Right atrium auricular region (tissue), 2 donors: ENCODE measurements at regions not wholly inside any gene's neighbourhood (a gene's known extent, or its start where the extent isn't known, plus 50 kb on each side); places are given as distances from the start of the nearest gene placed in this dataset.
A peak's percentile ranks its signal among the peaks of the same experiment; 100 is the strongest.

Experiments
- DNase-seq: peaks from one replicate; pipeline ENCODE4 v3.0.0-alpha.2; 2019; ENCODE audit warnings: low spot score
- H3K27ac ChIP-seq, 2 donors: fragments of 200-600 bp; sonication (generic); 1 replicate in 1 of 2; 2 replicates in 1 of 2; pipeline ENCODE4 v1.5.1; 2016 to 2019
- H3K27me3 ChIP-seq, 2 donors: fragments of 200-600 bp; sonication (generic); one replicate each; pipeline versions ENCODE4 v1.5.1 to v1.6.0; 2017 to 2019
- H3K36me3 ChIP-seq: fragments of 200-600 bp; sonication (generic); one replicate; pipeline ENCODE4 v1.5.1; 2016
- H3K4me1 ChIP-seq, 2 donors: fragments of 200-600 bp; sonication (generic); one replicate each; pipeline versions ENCODE4 v1.5.1 to v1.6.0; 2017 to 2019
- H3K4me3 ChIP-seq, 2 donors: fragments of 200-600 bp; sonication (generic); 1 replicate in 1 of 2; 2 replicates in 1 of 2; pipeline ENCODE4 v1.5.1; 2017 to 2019; ENCODE audit warnings: mild to moderate bottlenecking in 1 of 2, moderate library complexity in 1 of 2
- H3K9me3 ChIP-seq, 2 donors: fragments of 200-600 bp; sonication (generic); one replicate each; pipeline ENCODE4 v1.5.1; 2019
- TF ChIP-seq, protein P1 (sequence below), 2 donors: fragments of 200-600 bp; sonication (generic); IDR thresholded peaks; one replicate each; pipeline ENCODE4 v1.5.1; 2019; ENCODE audit warnings: antibody characterized with exemption in 2 of 2

DNA sequence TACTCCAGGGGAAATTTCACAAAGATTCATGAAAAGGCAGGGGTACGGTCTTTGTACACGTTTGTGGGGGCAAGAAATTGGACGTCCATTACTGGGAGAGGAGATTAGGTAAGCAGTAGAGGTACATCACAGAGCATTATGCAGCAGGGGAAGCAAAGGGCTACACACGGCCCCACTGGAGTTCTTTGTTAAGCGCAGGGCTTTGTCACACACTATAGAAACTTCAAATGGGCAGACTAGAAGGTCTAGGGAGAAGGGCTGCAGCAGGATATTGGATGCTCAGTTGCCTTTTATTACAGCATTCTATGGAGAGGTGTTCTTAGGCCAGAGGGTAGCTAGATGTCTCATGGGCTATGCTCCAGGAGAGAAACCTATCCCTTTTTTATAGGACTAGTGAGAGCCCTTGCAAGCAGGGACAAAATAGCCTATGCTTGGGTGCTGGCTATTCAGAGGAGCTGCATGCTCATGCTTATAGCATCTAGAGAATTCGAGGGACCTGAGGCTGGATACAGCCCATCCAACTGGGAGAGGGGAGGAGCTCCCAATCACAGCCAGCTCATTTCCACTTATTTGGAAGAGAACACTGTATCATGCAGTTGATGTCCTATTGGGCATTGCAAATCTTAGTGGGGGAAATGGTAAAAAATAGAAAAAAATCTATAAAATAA lies 506.4 kb upstream of the ADAMTS9 start:
- H3K4me3 ChIP-seq = no peak overlapping the region
- no peak overlapping the region for H3K27ac ChIP-seq
- TF ChIP-seq, protein P1, sequence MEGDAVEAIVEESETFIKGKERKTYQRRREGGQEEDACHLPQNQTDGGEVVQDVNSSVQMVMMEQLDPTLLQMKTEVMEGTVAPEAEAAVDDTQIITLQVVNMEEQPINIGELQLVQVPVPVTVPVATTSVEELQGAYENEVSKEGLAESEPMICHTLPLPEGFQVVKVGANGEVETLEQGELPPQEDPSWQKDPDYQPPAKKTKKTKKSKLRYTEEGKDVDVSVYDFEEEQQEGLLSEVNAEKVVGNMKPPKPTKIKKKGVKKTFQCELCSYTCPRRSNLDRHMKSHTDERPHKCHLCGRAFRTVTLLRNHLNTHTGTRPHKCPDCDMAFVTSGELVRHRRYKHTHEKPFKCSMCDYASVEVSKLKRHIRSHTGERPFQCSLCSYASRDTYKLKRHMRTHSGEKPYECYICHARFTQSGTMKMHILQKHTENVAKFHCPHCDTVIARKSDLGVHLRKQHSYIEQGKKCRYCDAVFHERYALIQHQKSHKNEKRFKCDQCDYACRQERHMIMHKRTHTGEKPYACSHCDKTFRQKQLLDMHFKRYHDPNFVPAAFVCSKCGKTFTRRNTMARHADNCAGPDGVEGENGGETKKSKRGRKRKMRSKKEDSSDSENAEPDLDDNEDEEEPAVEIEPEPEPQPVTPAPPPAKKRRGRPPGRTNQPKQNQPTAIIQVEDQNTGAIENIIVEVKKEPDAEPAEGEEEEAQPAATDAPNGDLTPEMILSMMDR (IDR thresholded peaks at IDR 0.05) = no peak
- DNase-seq = no peak
- no peaks in the 10 kb centered on the region for H3K4me1 ChIP-seq
- no peaks in the 10 kb centered on the region for H3K36me3 ChIP-seq
- H3K9me3 ChIP-seq = no peaks in the 10 kb centered on the region
- no peaks in the 10 kb centered on the region for H3K27me3 ChIP-seq

DNA sequence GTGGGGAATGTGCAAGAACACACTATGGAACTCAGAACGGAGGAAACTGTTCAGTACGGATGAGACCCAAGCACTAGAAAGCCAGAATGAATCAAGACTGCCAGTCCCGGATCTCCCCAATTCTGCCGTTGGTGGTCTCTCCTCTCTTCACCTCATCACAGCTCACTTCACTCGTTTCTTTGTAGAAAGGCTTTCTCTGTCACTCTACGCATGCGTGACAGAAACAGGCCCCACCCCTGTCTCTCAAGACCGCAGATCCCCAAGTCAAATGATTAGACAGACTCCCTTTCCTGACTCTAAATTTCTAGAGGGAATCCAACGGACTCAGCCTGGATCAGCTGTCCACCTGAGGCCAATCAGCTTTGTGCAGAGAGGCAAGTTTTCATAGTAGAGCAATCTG lies 505.7 kb upstream of the ADAMTS9 start:
- Histone ChIP-seq H3K27ac (no peak overlapping the region), H3K4me1 (no peaks in the 10 kb centered on the region), H3K4me3 (no peak overlapping the region), H3K9me3 (no peaks in the 10 kb centered on the region), H3K36me3 (no peaks in the 10 kb centered on the region), H3K27me3 (no peaks in the 10 kb centered on the region)
- TF ChIP-seq, protein P1 (IDR thresholded peaks at IDR 0.05) = no peak
- no peak for DNase-seq

DNA sequence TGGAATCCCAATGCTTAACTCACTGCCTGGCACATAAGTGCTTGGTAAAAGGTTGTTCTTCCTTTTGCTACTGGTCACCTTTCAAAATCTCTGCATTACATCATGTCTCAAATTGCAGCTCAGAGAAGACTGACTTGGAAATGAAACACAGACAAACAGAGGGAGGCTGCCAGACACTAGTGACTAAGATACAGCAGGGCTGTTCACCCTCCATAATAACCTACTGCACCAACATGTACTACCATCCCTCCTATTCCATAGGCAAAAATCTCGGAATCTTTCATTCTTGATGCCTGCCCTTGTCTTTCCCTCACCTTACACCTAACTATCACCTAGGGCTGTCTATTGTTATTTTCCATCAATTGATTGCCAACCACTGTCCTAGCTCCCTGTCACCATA lies 502.3 kb upstream of the ADAMTS9 start:
- no peaks in the 10 kb centered on the region for H3K36me3 ChIP-seq
- no peaks in the 10 kb centered on the region for H3K27me3 ChIP-seq
- TF ChIP-seq, protein P1 (IDR thresholded peaks at IDR 0.05) = no peak
- no peak for DNase-seq
- no peaks in the 10 kb centered on the region for H3K4me1 ChIP-seq
- no peaks in the 10 kb centered on the region for H3K9me3 ChIP-seq
- H3K4me3 ChIP-seq = no peak overlapping the region
- H3K27ac ChIP-seq = no peak overlapping the region

DNA sequence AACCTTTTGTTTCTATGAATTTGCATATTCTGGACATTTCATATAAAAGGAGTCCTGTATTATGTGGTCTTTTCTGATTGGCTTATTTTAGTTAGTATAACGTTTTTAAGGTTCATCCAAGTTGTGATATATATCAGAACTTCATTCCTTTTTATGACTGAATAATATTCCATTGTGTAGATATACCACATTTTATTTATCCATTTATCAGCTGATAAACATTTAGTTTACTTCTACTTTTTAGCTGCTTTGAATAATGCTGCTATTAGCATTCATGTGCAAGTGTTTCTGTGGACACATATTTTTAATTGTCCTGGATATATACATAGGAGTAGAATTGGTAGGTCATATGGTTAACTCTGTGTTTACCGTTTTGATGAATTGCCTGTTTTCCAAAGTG lies 498.5 kb upstream of the ADAMTS9 start:
- Histone ChIP-seq H3K9me3 (no peaks in the 10 kb centered on the region), H3K36me3 (no peaks in the 10 kb centered on the region), H3K4me1 (peaks cover 0 to 14% of the 10 kb centered on the region in 2 donors), H3K27ac (no peak overlapping the region), H3K27me3 (no peaks in the 10 kb centered on the region), H3K4me3 (no peak overlapping the region)
- no peak for DNase-seq
- TF ChIP-seq, protein P1 (IDR thresholded peaks at IDR 0.05) = no peak

DNA sequence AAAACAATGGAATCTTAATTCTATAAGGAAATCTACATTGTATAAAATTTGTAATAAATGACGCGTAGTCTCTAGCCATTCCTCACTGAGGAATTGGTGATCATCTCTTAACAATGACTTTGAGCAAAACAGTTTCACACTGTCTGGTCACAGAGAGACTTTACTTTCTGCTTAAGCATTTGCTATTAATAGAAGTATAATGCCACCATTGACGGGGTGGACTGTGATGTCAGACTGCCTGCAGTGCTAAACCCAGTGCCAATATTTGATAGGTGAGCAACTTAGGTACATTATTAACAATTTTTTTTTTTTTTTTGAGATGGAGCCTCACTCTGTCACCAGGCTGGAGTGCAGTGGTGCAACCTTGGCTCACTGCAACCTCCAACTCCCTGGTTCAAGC lies 494.9 kb upstream of the ADAMTS9 start:
- Histone ChIP-seq H3K4me3 (no peak overlapping the region), H3K4me1 (peaks cover 0 to 18% of the 10 kb centered on the region in 2 donors), H3K36me3 (no peaks in the 10 kb centered on the region), H3K27me3 (no peaks in the 10 kb centered on the region), H3K9me3 (no peaks in the 10 kb centered on the region), H3K27ac (no peak overlapping the region)
- TF ChIP-seq, protein P1 (IDR thresholded peaks at IDR 0.05) = no peak
- no peak for DNase-seq

DNA sequence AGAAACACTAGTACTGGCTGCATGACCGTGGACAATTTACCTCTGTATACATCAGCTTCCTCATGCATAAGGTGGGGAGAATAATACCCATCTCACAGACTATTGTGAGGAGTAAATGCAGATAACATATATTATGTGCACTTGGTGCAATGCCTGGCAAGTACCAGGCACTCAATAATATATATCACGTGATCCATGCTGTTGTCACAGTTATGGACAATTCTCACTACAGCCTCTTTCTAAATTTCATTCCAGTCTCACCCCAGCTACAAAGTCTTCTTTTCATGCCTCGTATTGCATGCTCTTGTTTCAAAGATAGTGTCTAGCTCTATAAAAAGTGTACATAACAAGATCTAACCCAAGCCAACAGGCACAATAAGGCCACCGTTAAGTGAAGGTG lies 494.3 kb upstream of the ADAMTS9 start:
- no peaks in the 10 kb centered on the region for H3K9me3 ChIP-seq
- TF ChIP-seq, protein P1 (IDR thresholded peaks at IDR 0.05) = no peak
- DNase-seq = no peak
- no peak overlapping the region for H3K4me3 ChIP-seq
- peaks cover 0 to 18% of the 10 kb centered on the region in 2 donors for H3K4me1 ChIP-seq
- H3K27me3 ChIP-seq = no peaks in the 10 kb centered on the region
- H3K27ac ChIP-seq = peak overlapping the region; percentile 46 to 73
- no peaks in the 10 kb centered on the region for H3K36me3 ChIP-seq
